HG02852 (cell line): ENCODE measurements at regions not wholly inside any gene's neighbourhood (a gene's known extent, or its start where the extent isn't known, plus 50 kb on each side); places are given as distances from the start of the nearest gene placed in this dataset.

Source experiments
- ATAC-seq: cut with Tn5 transposase; IDR thresholded peaks from one replicate; pipeline ENCODE4 v1.9.1; 2021; ENCODE audit warnings: mild to moderate bottlenecking, moderate library complexity; ENCODE audit not compliant: unreplicated experiment

GRCh38 chr11:20250644-20251247 lies 90.5 kb upstream of the DBX1 start:
- ATAC-seq = no peak

- no peak for ATAC-seq
Observed at GRCh38 chr11:20249796-20250195, 89.5 kb upstream of the DBX1 start.

- no peak for ATAC-seq
Observed at GRCh38 chr11:20249378-20249777, 89.1 kb upstream of the DBX1 start.

GRCh38 chr11:20248871-20249270 lies 88.6 kb upstream of the DBX1 start:
- ATAC-seq = no peak

GRCh38 chr11:20248121-20248772 lies 88.0 kb upstream of the DBX1 start:
- ATAC-seq = no peak

DNA sequence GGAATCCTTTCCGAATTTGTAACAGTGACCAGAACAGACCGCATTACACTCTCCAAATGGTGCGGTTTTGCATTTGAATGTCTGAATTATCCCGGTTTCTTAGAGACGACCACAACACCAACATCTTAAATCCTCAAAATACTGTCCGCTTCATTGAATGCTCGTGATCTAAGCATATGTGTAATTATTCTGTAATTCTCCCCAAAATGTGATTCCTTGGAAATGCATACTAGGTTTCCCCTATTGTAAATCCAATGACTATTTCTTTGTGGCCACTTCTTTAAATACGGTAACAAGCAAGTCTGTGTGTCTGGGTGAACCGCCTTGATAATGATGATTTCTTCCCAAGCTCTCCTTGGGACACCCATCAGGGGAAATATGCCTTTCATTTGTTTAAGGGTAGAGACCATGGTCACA lies 87.3 kb upstream of the DBX1 start:
- no peak for ATAC-seq

DNA sequence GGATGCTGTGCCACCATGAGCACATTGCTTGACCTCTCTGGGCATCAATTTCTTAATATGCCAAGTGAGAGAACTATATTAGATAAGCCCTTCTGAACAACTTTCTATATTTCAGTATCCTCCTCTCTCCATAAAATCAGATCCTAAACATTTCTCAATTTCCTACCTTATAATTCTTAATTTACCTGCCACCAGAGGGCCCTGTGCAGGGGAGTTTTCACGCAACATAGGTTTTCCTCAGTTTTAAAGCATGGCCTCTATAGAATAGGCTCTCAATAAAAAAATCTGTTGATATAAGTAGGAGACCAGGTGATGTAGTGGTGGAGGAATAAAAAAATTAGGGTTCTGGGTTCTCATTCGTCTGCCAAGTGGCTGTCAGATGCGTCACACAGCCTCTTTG lies 83.7 kb upstream of the DBX1 start:
- no peak for ATAC-seq

GRCh38 chr11:20238712-20239111 lies 78.4 kb upstream of the DBX1 start:
- ATAC-seq = no peak

- ATAC-seq = no peak
Observed at GRCh38 chr11:20235164-20235563, 74.9 kb upstream of the DBX1 start.

DNA sequence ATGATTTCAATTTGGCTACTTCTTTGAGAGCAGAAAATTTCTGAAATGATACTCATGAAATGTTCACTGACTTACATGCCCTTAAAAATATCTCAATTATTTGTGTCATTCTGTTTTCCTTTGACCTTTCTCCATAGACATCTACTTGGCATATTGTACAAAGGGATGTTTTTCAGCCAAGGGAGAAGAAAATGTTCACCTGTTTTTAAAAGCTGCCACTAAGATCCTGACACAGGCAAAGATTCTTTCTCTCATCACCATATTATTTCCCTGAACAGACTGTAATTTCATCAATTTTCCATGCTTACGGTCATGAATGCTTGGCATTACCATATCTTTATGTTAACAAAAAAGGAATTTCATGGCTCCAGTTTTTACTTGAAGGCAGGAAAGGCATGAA lies 67.4 kb upstream of the DBX1 start:
- ATAC-seq = no peak

- ATAC-seq = no peak
Observed at GRCh38 chr11:20226933-20227332, 66.7 kb upstream of the DBX1 start.

DNA sequence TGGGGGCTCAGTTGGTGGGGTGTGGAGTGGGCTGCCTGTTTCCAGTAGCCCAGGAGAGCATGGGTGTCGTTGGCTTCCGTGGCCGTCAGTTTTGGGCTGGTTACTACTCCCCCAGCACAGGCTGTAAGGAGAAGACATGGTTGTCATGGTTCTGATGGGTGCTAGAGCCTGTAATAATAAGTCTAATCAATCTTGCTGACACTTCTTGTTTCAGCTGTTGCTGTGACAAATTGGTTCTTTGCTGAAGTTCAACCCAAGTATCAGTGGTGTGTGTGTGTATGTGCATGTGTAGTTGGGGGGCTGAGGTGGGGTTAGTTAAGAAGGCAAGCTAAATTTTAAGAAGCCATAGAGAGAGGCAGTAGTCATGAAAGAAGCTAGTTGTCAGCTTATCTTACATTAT lies 61.3 kb upstream of the DBX1 start:
- no peak for ATAC-seq

GRCh38 chr11:20213790-20214189 lies 53.5 kb upstream of the DBX1 start:
- ATAC-seq = peak; percentile 73

DNA sequence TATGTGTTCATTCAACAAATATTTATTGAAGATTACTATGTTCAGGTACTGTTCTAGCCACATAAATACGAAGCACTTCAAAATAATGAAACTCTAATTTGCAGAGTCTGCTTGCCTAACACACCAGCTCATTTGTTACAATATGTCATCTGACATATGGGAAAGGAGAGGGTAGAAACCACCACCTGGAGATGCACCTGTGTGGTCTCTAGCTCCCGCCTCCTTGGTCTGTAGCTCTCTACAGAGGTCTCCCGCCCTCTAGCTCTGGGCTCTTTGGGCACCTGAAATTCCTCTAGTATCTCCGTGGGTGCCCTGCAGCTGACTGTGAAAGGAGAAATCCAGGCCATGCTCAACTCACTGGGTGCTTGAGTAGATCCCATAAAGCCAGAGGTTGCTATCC lies 51.4 kb upstream of the DBX1 start:
- ATAC-seq = no peak
